A549 (cell line): ENCODE measurements at regions not wholly inside any gene's neighbourhood (a gene's known extent, or its start where the extent isn't known, plus 50 kb on each side); places are given as distances from the start of the nearest gene placed in this dataset.
"Not testable (repeated sequence)": the region's sequence is repeated elsewhere in the genome, so short reads cannot be mapped to it uniquely, and the experiment has no call there.

Source experiments
- ATAC-seq, 2 experiments: fragments of 200-7000 bp in 1 of 2; fragments of >200 bp in 1 of 2; cut with Nextera tagmentation in 1 of 2; cut with Tn5 transposase in 1 of 2; 3 replicates each; pipeline versions ENCODE4 v1.8.0 to v1.9.1; 2018 to 2020; ENCODE audit warnings: mild to moderate bottlenecking in 1 of 2, moderate library complexity in 1 of 2
- CTCF ChIA-PET: fragments of 300-600 bp; sonication (Branson Sonifier 250); formaldehyde crosslinking; extraction: SDS; loops from one replicate; lab custom pipeline; 2021; ENCODE audit warnings: antibody characterized with exemption, inconsistent platforms; lab: Yijun Ruan, JAX
- POLR2A ChIA-PET: fragments of 350-600 bp; formaldehyde crosslinking; extraction: SDS; loops from one replicate; lab custom pipeline; 2021; ENCODE audit warnings: antibody characterized with exemption, inconsistent platforms; lab: Yijun Ruan, JAX
- DNase-seq, 2 experiments: peaks; one replicate each; pipeline versions ENCODE4 v3.0.0 to v3.0.0-alpha.2; 2011 to 2016; ENCODE audit warnings: low read depth in 1 of 2, low spot score in 1 of 2
- FAIRE-seq: peaks from 2 replicates; lab custom pipeline; 2011; peaks lifted over from hg19 to GRCh38; lab: Jason Lieb, UNC
- H3K27ac ChIP-seq, 2 experiments: fragments of >200 bp; sonication (Bioruptor Twin); formaldehyde crosslinking; 3 replicates each; pipeline ENCODE4 v1.5.1; 2016 to 2017
- H3K4me1 ChIP-seq: fragments of >200 bp; sonication (Bioruptor Twin); formaldehyde crosslinking; 3 replicates; pipeline ENCODE4 v1.6.1; 2016
- H3K4me2 ChIP-seq: fragments of >200 bp; sonication (Bioruptor Twin); formaldehyde crosslinking; 3 replicates; pipeline ENCODE4 v1.6.1; 2016
- H3K4me3 ChIP-seq: fragments of >200 bp; sonication (Bioruptor Twin); formaldehyde crosslinking; 3 replicates; pipeline ENCODE4 v1.5.1; 2016
- H3K9me3 ChIP-seq: fragments of >200 bp; sonication (Bioruptor Twin); formaldehyde crosslinking; 3 replicates; pipeline ENCODE4 v1.6.1; 2016
- CBX2 ChIP-seq: fragments of 200-600 bp; sonication (generic); IDR thresholded peaks from 2 replicates; pipeline ENCODE4 v1.6.1; 2016; ENCODE audit warnings: low read depth, mild to moderate bottlenecking, borderline replicate concordance
- CEBPB ChIP-seq, 2 experiments: fragments of >200 bp in 1 of 2; sonication (Bioruptor Twin) in 1 of 2; formaldehyde crosslinking in 1 of 2; IDR thresholded peaks; 2 replicates each; pipeline ENCODE4 v1.6.1; 2012 to 2016
- CHD2 ChIP-seq: fragments of 150-350 bp; IDR thresholded peaks from 2 replicates; pipeline ENCODE4 v1.6.1; 2014; ENCODE audit warnings: low read length; ENCODE audit not compliant: partially characterized antibody
- CHD4 ChIP-seq: fragments of 200-600 bp; sonication (generic); IDR thresholded peaks from 2 replicates; pipeline ENCODE4 v1.6.1; 2016; ENCODE audit warnings: antibody characterized with exemption, mild to moderate bottlenecking, borderline replicate concordance
- EP300 ChIP-seq, 2 experiments: fragments of >200 bp; sonication (Bioruptor Twin); formaldehyde crosslinking; IDR thresholded peaks; 2 replicates in 1 of 2; 3 replicates in 1 of 2; pipeline ENCODE4 v1.6.1; 2016 to 2017
- ESRRA ChIP-seq: fragments of 150-350 bp; IDR thresholded peaks from 2 replicates; pipeline ENCODE4 v1.6.1; 2014; ENCODE audit warnings: mild to moderate bottlenecking, low read length, borderline replicate concordance
- GATA3 ChIP-seq: IDR thresholded peaks from 2 replicates; pipeline ENCODE4 v1.6.1; 2012; ENCODE audit warnings: borderline replicate concordance
- HDAC2 ChIP-seq: fragments of 200-600 bp; sonication (generic); IDR thresholded peaks from 2 replicates; pipeline ENCODE4 v1.6.1; 2016
- HOXA7 ChIP-seq: fragments of 250-450 bp; sonication (Bioruptor Pico); IDR thresholded peaks from 2 replicates; pipeline ENCODE4 v1.5.0; 2020; ENCODE audit warnings: mild to moderate bottlenecking, moderate library complexity
- JUN ChIP-seq, 2 experiments: fragments of >200 bp; sonication (Bioruptor Twin); formaldehyde crosslinking; IDR thresholded peaks; 2 replicates in 1 of 2; 3 replicates in 1 of 2; pipeline ENCODE4 v1.6.1; 2016 to 2017
- JUNB ChIP-seq: fragments of >200 bp; sonication (Bioruptor Twin); formaldehyde crosslinking; IDR thresholded peaks from 2 replicates; pipeline ENCODE4 v1.6.1; 2016
- KDM1A ChIP-seq: fragments of 200-600 bp; sonication (generic); IDR thresholded peaks from 2 replicates; pipeline ENCODE4 v1.6.1; 2016; ENCODE audit warnings: low read depth, mild to moderate bottlenecking
- MAZ ChIP-seq: fragments of 150-350 bp; IDR thresholded peaks from 2 replicates; pipeline ENCODE4 v1.6.1; 2014; ENCODE audit warnings: antibody characterized with exemption, low read depth, low read length, borderline replicate concordance
- MYC ChIP-seq: IDR thresholded peaks from 2 replicates; pipeline ENCODE4 v1.6.1; 2012; ENCODE audit warnings: mild to moderate bottlenecking, inconsistent platforms, low read length, improper control_type of control experiment, borderline replicate concordance
- NR3C1 ChIP-seq: fragments of >200 bp; sonication (Bioruptor Twin); formaldehyde crosslinking; IDR thresholded peaks from 3 replicates; pipeline ENCODE4 v1.6.1; 2017
- PHF8 ChIP-seq: fragments of 200-600 bp; sonication (generic); IDR thresholded peaks from 2 replicates; pipeline ENCODE4 v1.6.1; 2016; ENCODE audit warnings: low read depth, mild to moderate bottlenecking, antibody characterized with exemption, moderate library complexity, borderline replicate concordance
- RARB ChIP-seq: fragments of 250-450 bp; sonication (Bioruptor Pico); IDR thresholded peaks from 2 replicates; pipeline ENCODE4 v1.8.0; 2021; ENCODE audit warnings: mild to moderate bottlenecking, moderate library complexity
- RFX5 ChIP-seq: fragments of 450-650 bp; IDR thresholded peaks from 2 replicates; pipeline ENCODE4 v1.7.1; 2014; ENCODE audit warnings: antibody characterized with exemption, mild to moderate bottlenecking, moderate library complexity
- RNF2 ChIP-seq: fragments of 200-600 bp; sonication (generic); IDR thresholded peaks from 2 replicates; pipeline ENCODE4 v1.6.1; 2016; ENCODE audit warnings: low read depth, mild to moderate bottlenecking, antibody characterized with exemption, moderate library complexity, borderline replicate concordance
- SMC3 ChIP-seq: fragments of >200 bp; sonication (Bioruptor Twin); formaldehyde crosslinking; IDR thresholded peaks from 3 replicates; pipeline ENCODE4 v1.6.1; 2018; ENCODE audit warnings: inconsistent platforms
- SREBF2 ChIP-seq: fragments of 450-650 bp; IDR thresholded peaks from 2 replicates; pipeline ENCODE4 v1.6.1; 2014; ENCODE audit warnings: mild to moderate bottlenecking, moderate library complexity
- TFCP2L1 ChIP-seq: fragments of 250-450 bp; sonication (Bioruptor Pico); IDR thresholded peaks from 2 replicates; pipeline ENCODE4 v1.5.0; 2021; ENCODE audit warnings: mild to moderate bottlenecking
- ZFP36 ChIP-seq: fragments of 450-650 bp; IDR thresholded peaks from 2 replicates; pipeline ENCODE4 v1.6.1; 2014; ENCODE audit warnings: borderline replicate concordance; ENCODE audit not compliant: partially characterized antibody
- ZSCAN20 ChIP-seq: fragments of 250-450 bp; sonication (Bioruptor Pico); IDR thresholded peaks from 2 replicates; pipeline ENCODE4 v1.8.0; 2022; ENCODE audit warnings: mild to moderate bottlenecking, moderate library complexity
- WGBS: methylation state at CpG from one replicate; pipeline ENCODE4 v1.1.6; 2017; ENCODE audit errors: missing lambda C conversion rate; 5-methylcytosine and 5-hydroxymethylcytosine counted together
- TF ChIP-seq, protein P1 (sequence below): fragments of 250-450 bp; sonication (Bioruptor Pico); IDR thresholded peaks from 2 replicates; pipeline ENCODE4 v1.5.0; 2020; ENCODE audit warnings: low read depth, mild to moderate bottlenecking, moderate library complexity
- TF ChIP-seq, protein P2 (sequence below): fragments of >200 bp; sonication (Bioruptor Twin); formaldehyde crosslinking; IDR thresholded peaks from 3 replicates; pipeline ENCODE4 v1.5.1; 2016

DNA sequence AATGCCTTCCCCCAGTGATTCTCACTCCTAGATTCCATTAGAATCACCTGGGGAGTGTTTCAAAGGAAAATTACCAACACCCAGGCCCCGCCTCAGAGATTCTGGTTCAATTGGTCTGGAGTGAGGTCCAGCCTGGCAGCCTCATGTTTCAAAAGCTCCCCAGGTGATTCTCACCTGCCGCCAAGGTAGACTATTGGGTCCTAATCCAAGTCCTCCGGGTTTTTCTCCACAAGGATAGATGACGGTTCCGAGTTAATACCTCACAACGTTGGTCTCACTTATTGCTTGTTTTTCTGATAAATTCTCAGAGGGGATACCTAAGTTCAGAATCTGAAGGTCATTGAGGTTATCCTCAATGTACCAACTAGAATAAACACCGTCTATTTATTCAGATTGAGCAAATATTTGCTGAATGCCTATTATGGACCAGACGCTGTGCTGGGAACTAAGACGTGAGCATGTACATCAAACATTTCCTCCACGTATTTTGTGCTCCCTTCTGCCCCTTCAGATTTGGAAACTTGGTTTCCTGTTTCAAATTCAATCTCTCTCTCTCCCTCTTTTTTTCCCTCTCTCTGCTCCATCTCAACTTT, 97.5 kb downstream of the SEC16B start:
- POLR2A ChIA-PET, result no interaction called here
- CTCF ChIA-PET, result no interaction called here
- FAIRE-seq, result no peak
- H3K4me3 ChIP-seq, result no peak overlapping the region
- DNase-seq, result no peak
- ATAC-seq, result no peak
- WGBS, result 17% methylated on average over 10 of the region's 10 CpGs
- TF ChIP-seq CBX2, result no peak
- TF ChIP-seq PHF8, result no peak
- TF ChIP-seq RARB (CRISPR knock-in tag), result no peak
- TF ChIP-seq HDAC2, result no peak
- TF ChIP-seq GATA3, result no peak
- TF ChIP-seq MAZ, result no peak
- H3K9me3 ChIP-seq, result no peaks in the 10 kb centered on the region
- no peak overlapping the region for H3K27ac ChIP-seq
- no peak overlapping the region; the same call in 2 of the 3 replicates for H3K4me2 ChIP-seq
- peaks cover 10% of the 10 kb centered on the region; the same call in 2 of the 3 replicates for H3K4me1 ChIP-seq

DNA sequence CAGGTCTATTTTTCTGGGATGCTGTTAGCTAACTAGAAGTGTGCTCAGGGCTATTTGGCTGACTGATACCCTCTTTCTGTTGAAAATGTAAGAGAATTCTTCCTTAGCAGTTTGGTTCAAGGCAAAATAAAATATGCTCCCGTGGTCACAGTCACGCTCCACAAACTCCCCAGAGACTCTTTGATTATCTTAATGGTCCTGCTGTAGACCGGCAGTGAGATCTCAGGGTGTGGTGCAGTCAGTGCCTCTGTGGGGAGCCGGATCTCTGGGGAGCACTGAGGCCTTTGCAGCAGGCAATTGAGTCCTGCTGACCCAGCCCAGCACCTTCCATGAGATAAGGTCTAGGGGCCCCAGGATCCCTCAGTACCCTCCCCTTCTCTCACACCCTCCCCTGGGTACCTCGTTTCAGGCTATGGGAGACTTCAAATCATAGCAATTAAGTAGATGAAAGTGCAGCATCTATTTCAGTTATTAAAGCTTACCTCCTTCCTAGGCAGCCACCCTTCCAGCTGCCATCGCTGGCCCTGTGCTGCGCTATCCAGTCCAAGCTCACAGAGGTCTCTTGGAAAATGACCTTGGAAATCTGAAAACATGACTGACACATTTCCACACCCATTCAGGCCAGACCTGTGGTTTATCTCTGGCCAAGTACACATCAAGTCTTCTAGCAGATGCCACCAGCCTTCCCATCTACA, 98.1 kb downstream of the SEC16B start:
- FAIRE-seq (no peak), ATAC-seq (no peak)
- CTCF ChIA-PET, result no interaction called here
- Histone ChIP-seq H3K4me3 (no peak overlapping the region), H3K4me1 (peaks cover 10% of the 10 kb centered on the region; the same call in 2 of the 3 replicates), H3K4me2 (no peak overlapping the region), H3K27ac (no peak overlapping the region), H3K9me3 (no peaks in the 10 kb centered on the region)
- WGBS, result 27% methylated on average over 7 of the region's 7 CpGs
- POLR2A ChIA-PET, result no interaction called here
- no peak for TF ChIP-seq ESRRA
- TF ChIP-seq, protein P1, sequence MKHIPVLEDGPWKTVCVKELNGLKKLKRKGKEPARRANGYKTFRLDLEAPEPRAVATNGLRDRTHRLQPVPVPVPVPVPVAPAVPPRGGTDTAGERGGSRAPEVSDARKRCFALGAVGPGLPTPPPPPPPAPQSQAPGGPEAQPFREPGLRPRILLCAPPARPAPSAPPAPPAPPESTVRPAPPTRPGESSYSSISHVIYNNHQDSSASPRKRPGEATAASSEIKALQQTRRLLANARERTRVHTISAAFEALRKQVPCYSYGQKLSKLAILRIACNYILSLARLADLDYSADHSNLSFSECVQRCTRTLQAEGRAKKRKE (CRISPR knock-in tag), result no peak
- no peak for TF ChIP-seq JUN (IDR thresholded peaks at IDR 0.05)
- no peak for TF ChIP-seq ZSCAN20 (CRISPR knock-in tag)
- TF ChIP-seq, protein P2, sequence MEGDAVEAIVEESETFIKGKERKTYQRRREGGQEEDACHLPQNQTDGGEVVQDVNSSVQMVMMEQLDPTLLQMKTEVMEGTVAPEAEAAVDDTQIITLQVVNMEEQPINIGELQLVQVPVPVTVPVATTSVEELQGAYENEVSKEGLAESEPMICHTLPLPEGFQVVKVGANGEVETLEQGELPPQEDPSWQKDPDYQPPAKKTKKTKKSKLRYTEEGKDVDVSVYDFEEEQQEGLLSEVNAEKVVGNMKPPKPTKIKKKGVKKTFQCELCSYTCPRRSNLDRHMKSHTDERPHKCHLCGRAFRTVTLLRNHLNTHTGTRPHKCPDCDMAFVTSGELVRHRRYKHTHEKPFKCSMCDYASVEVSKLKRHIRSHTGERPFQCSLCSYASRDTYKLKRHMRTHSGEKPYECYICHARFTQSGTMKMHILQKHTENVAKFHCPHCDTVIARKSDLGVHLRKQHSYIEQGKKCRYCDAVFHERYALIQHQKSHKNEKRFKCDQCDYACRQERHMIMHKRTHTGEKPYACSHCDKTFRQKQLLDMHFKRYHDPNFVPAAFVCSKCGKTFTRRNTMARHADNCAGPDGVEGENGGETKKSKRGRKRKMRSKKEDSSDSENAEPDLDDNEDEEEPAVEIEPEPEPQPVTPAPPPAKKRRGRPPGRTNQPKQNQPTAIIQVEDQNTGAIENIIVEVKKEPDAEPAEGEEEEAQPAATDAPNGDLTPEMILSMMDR, result no peak
- no peak for TF ChIP-seq NR3C1
- TF ChIP-seq EP300 (IDR thresholded peaks at IDR 0.05), result no peak
- TF ChIP-seq JUNB, result no peak
- no peak for TF ChIP-seq HOXA7
- no peak for TF ChIP-seq MYC
- TF ChIP-seq CEBPB (IDR thresholded peaks at IDR 0.05), result no peak
- TF ChIP-seq RNF2, result no peak
- no peak for TF ChIP-seq CHD2
- no peak for TF ChIP-seq KDM1A
- TF ChIP-seq TFCP2L1 (CRISPR knock-in tag), result no peak
- no peak for TF ChIP-seq HDAC2
- TF ChIP-seq CHD4, result no peak
- TF ChIP-seq RFX5, result no peak
- no peak for TF ChIP-seq SREBF2
- TF ChIP-seq, all 56 proteins: peak for 0
- DNase-seq, result no peak

DNA sequence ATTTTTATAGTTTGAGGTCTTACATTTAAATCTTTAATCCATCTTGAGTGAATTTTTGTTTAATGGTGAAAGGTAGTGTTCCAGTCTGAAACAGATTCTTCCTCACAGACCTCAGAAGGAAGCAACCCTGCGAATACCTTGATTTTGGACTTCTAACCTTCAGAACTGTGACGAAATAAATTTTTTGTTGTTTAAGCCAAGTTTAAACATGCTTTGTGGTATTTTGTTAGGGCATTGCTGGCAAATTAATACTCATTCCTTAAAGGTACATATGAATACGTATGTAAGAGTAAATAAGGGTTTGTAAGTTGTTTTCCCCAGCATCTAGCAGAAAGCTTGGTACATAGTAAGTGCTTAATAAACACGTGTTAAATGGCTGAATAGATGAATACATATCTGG, 100.3 kb downstream of the SEC16B start:
- CTCF ChIA-PET, result no interaction called here
- POLR2A ChIA-PET, result no interaction called here
- Histone ChIP-seq H3K4me2 (no peak overlapping the region), H3K9me3 (no peaks in the 10 kb centered on the region)
- ATAC-seq, result no peak
- no peak for FAIRE-seq
- TF ChIP-seq SMC3 (no peak), JUN (IDR thresholded peaks at IDR 0.05) (no peak), ZFP36 (no peak), CEBPB (IDR thresholded peaks at IDR 0.05) (no peak)
- TF ChIP-seq, all 56 proteins: peak for 0
- no peak overlapping the region for H3K4me3 ChIP-seq
- H3K27ac ChIP-seq, result no peak overlapping the region
- peaks cover 10% of the 10 kb centered on the region; the same call in 2 of the 3 replicates for H3K4me1 ChIP-seq
- WGBS, result 11% methylated on average over 4 of the region's 4 CpGs
- no peak for DNase-seq

DNA sequence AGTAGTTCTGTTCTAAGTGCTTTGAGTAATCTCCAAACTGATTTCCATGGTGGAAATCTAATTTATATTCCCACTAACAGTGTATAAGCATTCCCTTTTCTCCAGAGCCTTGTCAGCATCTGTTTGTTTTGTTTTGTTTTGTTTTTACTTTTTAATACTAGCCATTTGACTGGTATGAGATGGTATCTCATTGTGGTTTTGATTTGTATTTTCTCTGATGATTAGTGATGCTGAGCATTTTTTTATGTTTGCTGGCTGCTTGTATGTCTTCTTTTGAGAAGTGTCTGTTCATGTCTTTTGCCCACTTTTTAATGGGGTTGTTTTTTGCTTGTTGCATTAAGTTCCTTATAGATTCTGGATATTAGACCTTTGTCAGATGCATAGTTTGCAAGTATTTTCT, 100.8 kb downstream of the SEC16B start:
- DNase-seq, POLR2A ChIA-PET, H3K4me2 ChIP-seq, H3K4me3 ChIP-seq, H3K4me1 ChIP-seq, CTCF ChIA-PET, H3K27ac ChIP-seq, H3K9me3 ChIP-seq, ATAC-seq: not testable (repeated sequence)
- FAIRE-seq, result peak; percentile 49
